Stimulated activated CD8-positive, alpha-beta memory T cell treated with anti-CD3 and anti-CD28 coated beads, Interleukin-15, amount 100 ng/mL, for 48 hours (primary cell): ENCODE measurements at regions not wholly inside any gene's neighbourhood (a gene's known extent, or its start where the extent isn't known, plus 50 kb on each side); places are given as distances from the start of the nearest gene placed in this dataset.

Experiments
- DNase-seq, 2 donors: peaks; one replicate each; pipeline ENCODE4 v3.0.0-alpha.2; 2020; ENCODE audit warnings: low read depth in 2 of 2

GRCh38 chr14:61941421-61942150, 179.4 kb downstream of the SNAPC1 start:
- no peak for DNase-seq

DNA sequence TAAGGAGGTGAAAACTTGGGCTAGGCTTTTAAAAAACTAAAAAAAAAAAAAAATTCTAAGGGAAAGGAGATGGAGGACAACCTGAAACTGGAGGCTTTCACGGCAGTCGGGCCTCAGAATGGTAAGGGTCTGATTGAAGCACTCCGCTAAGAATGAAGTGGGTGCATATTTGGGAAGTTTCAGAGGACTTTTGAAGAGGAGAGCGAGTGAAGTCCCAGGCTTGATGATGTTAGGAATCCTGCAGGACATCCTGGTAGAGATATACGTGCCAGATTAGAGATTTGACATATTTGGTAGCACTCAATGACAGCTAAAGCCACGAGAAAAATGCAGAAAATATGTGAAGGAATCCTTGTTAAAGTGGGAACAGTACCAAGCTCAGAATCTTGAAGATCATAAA, 186.2 kb downstream of the SNAPC1 start:
- DNase-seq = no peak

GRCh38 chr14:61950340-61950739, 188.1 kb downstream of the SNAPC1 start:
- no peak for DNase-seq

GRCh38 chr14:61953602-61954001, 191.4 kb downstream of the SNAPC1 start:
- DNase-seq = no peak

- DNase-seq = no peak
Measured at GRCh38 chr14:61954306-61954705, 192.1 kb downstream of the SNAPC1 start.

DNA sequence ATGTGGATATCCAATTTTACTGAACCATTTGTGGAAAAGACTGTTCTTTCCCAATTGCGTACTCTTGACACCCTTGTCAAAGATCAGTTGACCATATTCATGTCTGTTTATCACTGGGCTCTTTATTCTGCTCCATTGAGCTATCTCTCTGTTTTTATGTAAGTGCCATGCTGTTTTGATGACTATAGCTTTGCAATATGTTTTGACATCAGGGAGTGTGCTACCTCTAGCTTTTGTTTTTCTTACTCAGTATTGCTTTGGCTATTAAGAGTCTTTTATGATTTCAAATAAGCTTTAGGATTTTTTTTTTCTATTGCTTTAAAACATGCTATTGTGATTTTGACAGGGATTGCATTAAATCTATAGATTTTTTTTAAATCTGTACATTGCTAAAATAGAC, 194.3 kb downstream of the SNAPC1 start:
- no peak for DNase-seq

- no peak for DNase-seq
Measured at GRCh38 chr14:61959348-61959747, 197.1 kb downstream of the SNAPC1 start.

DNA sequence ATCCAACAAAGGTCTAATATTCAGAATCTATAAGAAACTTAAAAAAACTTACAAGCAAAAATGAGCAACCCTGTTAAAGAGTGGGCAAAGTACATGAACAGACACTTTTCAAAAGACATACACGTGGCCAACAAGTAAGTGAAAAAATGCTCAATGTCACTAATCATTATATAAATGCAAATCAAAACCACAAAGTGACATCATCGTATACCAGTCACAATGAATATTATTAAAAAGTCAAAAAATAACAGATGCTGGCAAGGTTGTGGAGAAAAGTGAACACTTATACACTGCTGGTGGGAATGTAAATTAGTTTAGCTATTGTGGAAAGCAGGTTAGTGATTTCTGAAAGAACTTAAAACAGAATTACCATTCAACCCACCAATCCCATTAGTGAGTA, 199.1 kb downstream of the SNAPC1 start:
- no peak for DNase-seq

GRCh38 chr14:61963926-61964325, 201.7 kb downstream of the SNAPC1 start:
- DNase-seq = no peak

GRCh38 chr14:61965030-61965745, 203.0 kb downstream of the SNAPC1 start:
- DNase-seq = no peak

GRCh38 chr14:61968207-61968606, 206.0 kb downstream of the SNAPC1 start:
- DNase-seq = no peak

GRCh38 chr14:61972711-61973110, 210.5 kb downstream of the SNAPC1 start:
- no peak for DNase-seq

DNA sequence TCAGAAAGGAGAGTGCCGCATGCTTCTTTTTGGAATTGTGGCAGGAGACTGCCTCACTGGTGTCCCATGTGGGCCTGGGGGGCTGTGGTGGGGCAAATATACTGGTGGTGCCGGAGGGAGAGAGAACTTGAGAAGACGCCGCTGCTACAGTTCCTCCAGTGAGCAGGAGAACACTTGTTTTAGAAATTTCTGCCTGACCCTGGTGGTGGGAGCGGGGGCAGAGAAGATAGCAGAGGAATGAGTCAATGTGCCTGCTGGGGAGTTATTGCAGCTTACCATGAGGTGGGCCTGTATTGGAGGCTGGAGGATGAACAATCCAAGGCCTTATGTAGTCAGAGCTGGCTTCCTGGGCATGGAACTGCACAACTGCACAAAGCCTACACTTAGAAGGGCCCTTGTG, 211.8 kb downstream of the SNAPC1 start:
- DNase-seq = no peak

DNA sequence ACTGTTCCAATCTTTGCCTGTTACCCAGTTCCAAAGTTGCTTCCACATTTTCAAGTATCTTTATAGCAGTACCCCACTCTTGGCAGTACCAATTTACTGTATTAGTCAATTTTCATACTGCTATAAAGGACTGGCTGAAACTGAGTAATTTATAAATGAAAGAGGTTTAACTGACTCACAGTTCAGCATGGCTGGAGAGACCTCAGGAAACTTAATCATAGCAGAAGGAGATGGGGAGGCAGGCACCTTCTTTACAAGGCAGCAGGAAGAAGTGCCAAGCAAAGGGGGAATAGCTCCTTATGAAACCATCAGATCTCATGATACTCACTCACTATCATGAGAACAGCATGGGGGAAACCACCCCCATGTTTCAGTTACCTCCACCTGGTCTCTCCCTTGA, 215.0 kb downstream of the SNAPC1 start:
- DNase-seq = no peak

DNA sequence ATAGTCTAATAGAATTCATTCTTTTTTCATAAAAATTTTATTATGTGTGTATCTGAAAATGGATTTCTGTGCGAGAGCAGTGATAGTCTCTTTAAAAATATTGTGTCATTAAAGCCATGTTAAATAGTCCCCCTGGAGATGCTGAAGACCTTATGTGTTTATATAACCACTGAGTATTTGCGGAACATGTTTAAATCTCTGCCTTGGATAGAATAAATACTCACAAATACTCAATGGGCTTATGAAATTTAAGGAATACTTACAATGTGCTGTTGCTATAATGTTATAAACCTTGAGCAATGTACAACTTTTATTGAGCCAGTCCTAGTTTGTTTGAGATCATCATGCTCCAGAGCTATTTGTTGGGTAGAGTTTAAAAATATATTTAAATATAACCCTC, 226.0 kb downstream of the SNAPC1 start:
- DNase-seq = no peak

- no peak for DNase-seq
Measured at GRCh38 chr14:61992139-61992538, 229.9 kb downstream of the SNAPC1 start.

DNA sequence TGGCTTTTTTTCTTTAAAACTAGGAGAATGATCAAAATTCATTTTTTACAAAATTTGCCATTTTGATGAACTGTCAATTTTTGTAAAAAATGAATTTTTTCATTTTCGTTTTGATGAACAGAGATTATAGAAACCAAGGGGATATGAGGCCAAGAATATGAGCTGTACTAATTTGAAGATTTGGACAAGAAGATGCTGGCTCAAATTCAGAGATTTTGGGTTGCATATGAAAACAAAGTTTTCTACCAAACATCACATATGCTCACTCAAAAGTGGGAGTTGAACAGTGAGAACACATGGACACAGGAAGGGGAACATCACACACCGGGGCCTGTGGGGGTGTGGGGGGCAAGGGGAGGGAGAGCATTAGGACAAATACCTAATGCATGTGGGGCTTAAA, 230.7 kb downstream of the SNAPC1 start:
- DNase-seq = no peak

- no peak for DNase-seq
Measured at GRCh38 chr14:61994589-61994988, 232.4 kb downstream of the SNAPC1 start.

DNA sequence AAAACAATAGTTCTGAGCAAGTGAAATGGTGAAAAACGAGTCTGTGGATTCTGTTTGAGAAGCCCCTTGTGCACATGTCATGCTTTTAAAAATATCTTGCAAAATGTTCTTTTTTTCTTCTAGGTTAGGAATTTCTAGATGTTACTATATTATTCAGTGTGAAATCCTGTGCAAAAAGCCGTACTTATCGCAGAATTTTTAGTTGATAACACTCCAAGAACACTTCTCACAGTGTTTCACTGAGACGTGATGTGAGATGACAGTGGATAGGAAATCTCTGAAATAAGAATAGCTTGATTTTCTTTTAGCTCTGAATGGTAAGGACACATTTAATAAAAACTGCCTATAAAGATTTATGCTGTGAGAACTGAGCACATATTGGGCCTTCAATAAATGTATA, 234.5 kb downstream of the SNAPC1 start:
- DNase-seq = no peak

GRCh38 chr14:61997161-61997560, 234.9 kb downstream of the SNAPC1 start:
- DNase-seq = no peak

GRCh38 chr14:62001963-62002362, 239.7 kb downstream of the SNAPC1 start:
- DNase-seq = no peak

GRCh38 chr14:62002642-62003041, 240.4 kb downstream of the SNAPC1 start:
- DNase-seq = no peak

GRCh38 chr14:62003701-62004100, 241.5 kb downstream of the SNAPC1 start:
- DNase-seq = no peak
